Left forelimb (tissue), 1 donor: ENCODE measurements at regions not wholly inside any gene's neighbourhood (a gene's known extent, or its start where the extent isn't known, plus 50 kb on each side); places are given as distances from the start of the nearest gene placed in this dataset.
"Not testable (repeated sequence)": the region's sequence is repeated elsewhere in the genome, so short reads cannot be mapped to it uniquely, and the experiment has no call there.

ENCODE experiments used
- DNase-seq: peaks from one replicate; pipeline ENCODE4 v3.0.0-alpha.2; 2018; ENCODE audit warnings: low spot score

DNA sequence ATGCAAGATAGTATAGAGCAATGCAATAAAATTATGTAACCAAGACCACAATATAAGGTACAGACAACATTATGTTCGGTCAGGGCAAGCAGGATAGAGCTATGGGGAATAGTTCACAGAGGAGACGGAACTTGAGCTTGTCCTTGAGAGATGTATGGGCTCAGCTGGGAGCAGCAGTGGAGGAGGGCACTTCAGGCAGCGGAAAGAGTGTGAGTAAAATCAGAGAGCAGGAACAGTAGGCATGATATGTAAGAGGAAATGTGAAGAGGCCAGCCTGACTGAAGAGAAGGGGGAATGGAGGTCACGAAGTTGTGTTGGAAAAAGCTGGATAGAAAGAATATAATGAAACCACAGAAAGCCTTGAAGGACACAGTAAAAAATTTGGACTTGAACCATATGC lies 217.2 kb upstream of the NOCT start:
- DNase-seq = no peak

DNA sequence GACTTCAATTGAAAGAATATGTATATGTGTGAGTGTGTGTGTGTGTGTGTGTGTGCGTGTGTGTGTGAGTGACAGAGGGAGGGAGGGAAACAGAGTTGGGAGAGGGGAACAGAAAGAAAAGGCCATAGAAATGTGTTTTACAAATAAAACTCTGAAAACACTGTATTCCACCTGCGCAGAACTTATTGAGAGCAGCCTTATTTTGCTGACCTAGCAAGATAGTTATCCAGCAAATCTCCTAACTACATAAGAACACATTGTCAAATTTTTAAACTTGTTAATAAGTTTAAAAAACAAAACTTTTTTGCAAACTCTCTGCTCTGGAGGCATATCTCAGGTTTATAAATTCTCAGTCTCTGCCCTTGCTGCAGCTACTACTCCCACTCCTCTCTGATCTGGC lies 217.9 kb upstream of the NOCT start:
- DNase-seq = no peak

DNA sequence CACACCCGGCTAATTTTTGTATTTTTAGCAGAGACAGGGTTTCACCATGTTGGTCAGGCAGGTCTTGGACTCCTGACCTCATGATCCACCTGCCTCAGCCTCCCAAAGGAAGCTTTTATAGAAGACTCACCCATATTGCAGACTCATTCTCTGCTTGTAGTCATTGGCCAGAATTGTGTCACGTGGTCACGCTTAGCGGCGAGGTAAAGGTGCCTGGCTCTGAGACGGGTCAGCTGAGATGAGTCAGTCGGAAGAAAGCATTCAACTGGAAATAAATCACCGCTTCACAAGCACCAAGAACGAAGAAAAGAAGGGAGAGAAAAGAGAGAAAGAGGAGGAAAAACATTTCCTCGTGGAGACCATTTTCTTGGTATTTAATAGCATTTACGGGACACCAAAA lies 218.8 kb upstream of the NOCT start:
- no peak for DNase-seq

DNA sequence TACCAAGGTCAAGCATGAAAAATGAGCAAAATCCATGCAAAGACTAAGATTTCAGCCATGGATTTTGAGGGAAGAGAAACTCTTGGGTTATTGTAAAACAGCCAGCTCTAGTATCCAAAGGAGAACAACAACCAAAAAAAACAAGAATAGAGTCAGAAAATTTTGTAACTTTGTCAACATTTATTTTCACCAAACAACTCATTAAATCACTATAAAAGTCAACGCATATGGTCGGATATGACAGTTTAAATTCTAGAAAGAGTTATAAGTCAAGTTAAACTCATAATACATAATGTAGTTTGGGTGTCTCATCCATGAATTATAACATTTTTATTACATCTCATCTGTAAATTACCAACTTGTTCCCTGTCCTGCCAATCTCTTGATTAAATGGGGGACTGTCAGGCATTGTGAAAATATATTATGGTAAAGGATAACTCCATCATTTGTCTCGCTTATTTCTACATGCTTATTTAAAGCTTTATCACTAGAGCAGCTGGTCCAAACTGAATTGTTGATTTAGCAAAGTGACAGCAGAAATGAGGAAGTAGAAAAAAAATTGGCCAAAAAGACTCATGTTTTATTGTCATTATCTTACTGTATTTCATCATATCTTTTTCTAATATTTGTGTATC lies 224.8 kb upstream of the NOCT start:
- no peak for DNase-seq

DNA sequence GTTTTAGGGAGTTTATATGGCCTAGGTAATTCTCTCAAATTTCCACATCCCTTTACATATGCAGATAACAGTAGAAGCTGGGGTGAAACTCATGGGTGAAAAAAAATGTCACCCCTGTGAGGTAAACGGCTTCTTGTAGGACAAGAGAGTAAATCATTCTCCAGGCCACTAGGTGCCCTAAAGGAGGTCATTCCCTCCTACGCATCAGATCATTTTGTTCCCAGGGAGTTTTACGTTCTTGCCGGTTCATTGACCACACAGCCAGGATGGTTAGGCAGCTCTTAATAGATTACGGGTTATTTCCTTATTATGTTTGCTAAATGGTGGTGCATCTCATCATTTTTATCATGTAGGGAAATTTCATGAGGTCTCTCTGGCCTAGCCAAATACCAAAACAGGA lies 225.8 kb upstream of the NOCT start:
- DNase-seq = no peak

DNA sequence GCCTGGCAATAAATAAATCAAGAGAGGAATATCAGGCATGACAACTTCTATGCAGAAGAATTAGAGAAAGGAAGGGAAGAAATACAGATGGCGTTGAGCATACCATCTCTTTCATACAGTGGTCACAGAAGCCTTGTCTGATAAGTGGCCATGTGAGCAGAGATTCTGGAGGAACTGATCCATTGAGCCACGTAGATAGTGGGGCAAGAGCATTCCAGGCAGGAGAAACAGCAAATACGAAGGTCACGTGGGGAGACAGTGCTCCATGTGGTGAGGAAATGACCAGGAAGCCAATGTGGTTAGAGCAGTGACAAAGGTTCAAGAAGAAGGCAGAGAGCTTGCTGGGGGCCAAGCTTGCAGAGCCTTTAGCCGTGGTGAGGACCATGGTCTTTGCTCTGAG lies 226.7 kb upstream of the NOCT start:
- no peak for DNase-seq

DNA sequence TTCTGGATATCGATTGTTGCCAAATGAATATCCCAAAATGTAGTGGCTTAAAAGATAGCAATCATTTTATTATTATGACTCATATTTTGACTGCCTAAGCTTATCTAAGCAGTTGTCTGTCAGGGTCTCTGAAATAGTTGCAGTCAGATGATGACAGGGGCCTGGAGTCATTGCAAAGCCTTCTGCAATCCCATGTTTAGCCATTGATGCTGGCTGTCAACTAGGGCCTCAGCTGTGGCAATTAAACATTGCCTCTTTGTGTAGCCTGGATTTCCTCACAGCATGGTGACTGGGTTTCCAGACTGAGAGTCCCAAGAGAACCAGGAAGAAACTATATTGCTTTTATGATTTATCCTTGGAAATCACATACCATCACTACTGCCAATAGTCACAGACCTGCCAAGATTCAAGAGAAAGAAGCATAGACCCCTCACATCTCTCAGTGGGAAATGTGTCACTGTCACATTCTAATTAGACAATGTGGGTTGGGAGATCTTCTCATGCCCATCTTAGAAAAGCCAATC lies 227.3 kb upstream of the NOCT start:
- no peak for DNase-seq

DNA sequence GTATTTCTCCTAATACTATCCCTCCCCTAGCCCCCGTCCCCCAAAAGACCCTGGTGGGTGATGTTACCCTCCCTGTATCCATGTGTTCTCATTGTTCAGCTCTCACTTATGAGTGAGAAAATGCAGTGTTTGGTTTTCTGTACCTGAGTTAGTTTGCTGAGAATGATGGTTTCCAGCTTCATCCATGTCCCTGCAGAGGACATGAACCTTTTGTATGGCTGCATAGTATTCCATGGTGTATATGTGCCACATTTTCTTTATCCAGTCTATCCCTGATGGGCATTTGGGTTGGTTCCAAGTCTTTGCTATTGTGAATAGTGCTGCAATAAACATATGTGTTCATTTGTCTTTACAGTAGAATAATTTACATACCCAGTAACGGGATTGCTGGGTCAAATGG lies 235.8 kb upstream of the NOCT start:
- not testable (repeated sequence) for DNase-seq

DNA sequence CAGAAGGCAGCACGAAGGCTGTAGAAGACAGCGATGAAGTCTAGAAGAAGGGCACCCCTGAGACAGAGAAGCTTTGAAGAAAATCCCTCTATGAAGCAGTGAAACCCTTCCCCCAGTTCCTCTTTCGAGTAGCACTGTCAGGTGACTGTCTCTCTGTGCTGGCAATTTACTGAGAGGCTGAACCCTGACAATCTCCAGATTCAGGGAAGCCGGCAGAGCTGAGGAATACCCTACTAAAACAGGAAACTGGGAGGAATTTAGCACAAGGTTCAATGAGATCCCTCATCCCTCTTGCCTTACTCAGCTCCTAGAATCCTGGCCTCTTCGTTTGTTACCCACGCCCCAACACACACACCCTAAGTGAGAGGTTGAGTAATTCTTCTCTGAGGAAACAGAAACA lies 239.7 kb upstream of the NOCT start:
- no peak for DNase-seq

DNA sequence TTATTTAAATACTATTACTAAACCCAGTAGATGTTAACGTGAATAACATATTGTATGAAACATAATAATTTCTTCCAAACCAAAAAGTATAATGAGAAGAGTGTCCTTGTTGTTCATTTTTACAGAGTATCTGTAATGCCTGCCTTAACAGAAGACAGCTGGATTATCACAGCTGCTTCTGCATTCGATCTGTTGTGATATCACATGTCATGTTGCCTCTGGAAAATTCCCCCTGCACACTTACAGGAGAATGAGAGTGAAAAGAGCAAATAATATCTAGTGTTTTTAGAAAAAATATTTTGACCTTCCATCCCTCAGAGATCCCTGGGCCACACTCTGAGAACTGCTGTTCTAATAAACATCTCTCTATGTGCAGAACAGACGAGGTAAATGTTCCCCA lies 240.1 kb upstream of the NOCT start:
- DNase-seq = no peak

DNA sequence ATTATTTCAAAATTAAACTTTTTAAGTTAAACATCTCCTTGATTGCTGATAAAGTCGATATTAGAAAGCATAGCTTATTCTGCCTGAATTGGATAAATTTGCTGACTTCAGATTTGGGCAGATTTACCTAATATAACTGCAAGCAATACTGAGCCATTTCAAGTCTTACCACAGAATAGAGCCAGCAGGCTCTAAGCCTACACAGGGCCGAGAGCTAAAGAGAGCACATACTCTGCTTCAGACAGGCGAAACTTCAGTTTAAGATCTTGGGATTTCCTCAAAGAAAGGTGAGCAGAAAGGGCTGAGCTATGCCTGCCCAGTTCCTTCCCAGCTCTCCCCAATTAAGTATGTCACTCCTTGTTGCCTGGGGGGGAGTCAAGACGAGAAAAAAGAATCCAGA lies 240.6 kb upstream of the NOCT start:
- no peak for DNase-seq

DNA sequence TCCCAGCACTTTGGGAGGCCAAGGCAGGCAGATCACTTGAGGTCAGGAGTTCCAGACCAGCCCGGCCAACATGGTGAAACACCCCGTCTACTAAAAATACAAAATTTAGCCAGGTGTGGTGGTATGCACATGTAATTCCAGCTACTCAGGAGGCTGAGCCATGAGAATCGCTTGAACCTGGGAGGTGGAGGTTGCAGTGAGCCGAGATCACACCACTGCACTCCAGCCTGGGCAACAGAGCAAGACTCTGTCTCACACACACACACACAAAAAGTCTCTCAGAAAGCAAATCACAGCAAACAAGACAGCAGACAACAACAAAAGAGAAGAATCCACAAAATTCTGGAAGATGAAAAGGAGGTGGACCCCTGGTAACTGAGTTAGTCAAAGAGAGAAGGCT lies 241.5 kb upstream of the NOCT start:
- DNase-seq = not testable (repeated sequence)

DNA sequence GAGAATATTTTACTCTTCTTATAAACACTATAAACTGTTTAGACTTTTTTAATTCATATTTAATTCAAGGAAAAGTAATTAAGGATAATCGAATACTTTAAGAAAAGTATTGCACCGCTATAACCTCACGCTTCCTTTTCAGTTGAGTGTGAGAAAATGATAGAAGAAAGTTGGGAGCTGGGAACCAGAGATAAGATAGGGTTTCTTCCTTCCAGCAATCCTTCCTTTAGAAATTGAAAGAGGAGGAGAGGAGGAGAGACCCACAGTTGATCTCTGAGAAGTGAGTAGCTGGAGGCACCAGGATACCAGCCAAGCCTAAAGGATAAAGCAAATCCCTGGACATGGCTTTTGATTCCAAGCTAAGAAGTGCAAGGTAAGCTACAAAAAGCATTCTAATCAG lies 242.3 kb upstream of the NOCT start:
- DNase-seq = no peak

DNA sequence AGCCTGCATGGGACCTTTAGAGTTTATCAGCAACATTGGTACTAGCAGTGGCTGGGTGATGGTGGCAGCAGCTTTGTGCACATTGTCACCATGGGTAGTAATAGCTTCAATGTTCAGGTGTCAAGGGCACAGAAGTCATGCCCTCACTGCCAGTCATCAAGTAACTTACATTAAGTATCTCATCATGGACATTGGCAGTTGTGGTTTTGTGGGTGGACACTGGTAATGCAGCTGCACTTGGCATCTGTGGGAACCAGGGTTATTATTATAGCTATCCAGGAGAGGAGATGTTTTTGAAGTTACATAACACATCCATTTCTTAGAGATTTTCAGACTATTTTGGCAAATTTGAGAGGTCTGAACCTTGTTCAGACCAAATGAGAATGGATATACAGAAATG lies 243.2 kb upstream of the NOCT start:
- no peak for DNase-seq

DNA sequence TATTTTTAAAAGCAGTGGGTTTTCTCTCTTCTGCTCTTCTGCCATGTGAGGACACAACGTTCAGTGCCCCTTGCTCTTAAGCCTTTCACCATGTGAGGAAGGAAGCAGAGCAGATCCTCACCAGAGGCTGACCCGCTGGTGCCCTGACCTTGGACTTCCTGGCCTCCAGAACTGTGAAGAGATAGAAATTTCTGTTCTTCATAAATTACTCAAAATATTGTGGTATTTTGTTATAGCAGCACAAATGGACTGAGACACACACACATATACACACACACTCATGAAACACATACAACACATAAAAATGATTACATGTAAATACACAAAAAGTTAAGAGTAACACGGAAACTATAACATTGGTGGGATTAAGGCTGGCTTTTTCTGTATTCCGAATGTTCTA lies 244.8 kb upstream of the NOCT start:
- no peak for DNase-seq

DNA sequence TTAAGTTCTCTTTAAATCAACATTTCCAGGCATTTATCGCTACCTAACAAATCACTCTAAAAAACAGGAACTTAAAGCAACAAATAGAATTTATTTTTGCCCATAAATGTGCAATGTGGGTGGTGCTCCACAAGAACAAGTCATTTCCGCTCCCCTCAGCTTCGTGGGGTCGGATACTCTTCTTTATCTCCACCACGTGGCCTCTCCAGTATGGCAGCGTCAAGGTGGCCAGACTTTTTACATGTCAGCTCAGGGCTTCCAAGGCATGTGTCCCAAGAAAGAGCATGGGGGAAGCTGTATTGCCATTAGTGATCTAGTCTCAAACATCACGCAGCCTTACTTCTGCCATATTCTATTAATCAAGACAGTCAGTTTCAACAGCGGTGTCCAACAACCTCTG lies 249.2 kb upstream of the NOCT start:
- DNase-seq = no peak

DNA sequence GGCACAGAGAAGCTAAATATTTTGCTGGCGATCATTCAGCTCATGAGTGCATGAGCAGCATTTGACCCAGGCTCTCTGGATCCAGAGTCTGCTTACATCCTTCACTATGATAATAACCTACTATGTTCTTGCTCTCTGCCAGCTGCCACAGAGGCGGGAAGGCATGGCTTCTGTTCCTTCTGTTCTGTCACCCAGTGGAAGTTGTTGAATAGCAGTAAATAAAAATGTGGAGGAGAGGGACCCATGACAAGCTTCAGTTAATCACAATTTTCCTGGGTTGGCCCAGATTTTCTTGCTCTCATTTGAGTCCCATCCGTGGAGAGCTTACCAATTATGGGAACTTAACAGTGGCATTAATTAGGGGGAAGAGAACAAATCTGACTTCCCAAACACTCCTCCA lies 250.1 kb upstream of the NOCT start:
- DNase-seq = no peak

DNA sequence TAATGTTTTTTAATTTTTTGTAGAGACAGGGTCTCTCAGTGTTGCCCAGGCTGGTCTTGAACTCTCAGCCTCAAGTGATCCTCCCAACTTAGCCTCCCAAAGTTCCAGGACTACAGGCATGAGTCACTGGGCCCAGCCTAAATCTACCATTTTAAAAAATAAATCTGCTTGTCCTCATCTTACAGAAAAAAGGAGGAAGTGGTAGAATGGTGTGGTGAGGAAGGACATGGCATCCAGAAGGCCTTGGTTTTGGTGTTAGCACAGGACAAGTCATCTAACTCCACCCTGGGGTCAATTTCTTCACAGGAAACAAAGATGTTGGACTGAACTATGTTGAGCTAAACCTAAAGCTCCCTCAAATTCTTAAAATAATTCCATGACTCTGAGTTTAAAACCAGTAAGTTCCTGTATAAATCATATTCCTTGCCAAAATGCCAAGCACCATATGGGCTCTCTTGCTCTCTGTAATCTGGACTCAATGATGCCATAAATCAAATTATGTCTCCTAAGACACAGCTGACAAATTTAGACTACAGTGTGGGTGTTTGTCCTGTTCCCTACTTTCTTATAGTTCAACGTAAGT lies 253.9 kb upstream of the NOCT start:
- no peak for DNase-seq

DNA sequence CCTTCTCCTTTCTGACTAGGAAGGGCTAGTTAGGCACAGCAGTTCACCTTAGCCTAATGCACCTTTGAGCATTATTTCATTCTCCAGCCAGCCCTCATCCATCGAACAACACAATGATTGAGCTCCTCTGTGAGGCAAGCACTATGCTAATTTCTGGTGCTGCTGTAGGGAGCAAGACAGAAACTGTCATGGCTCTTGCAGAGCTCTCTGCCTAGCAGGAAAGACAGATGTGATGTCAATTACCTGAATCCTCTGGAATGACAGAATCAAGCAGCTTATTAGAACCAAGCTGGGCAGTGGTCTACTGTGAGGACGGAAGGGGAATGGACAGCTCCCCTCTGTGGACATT lies 256.1 kb upstream of the NOCT start:
- DNase-seq = no peak

DNA sequence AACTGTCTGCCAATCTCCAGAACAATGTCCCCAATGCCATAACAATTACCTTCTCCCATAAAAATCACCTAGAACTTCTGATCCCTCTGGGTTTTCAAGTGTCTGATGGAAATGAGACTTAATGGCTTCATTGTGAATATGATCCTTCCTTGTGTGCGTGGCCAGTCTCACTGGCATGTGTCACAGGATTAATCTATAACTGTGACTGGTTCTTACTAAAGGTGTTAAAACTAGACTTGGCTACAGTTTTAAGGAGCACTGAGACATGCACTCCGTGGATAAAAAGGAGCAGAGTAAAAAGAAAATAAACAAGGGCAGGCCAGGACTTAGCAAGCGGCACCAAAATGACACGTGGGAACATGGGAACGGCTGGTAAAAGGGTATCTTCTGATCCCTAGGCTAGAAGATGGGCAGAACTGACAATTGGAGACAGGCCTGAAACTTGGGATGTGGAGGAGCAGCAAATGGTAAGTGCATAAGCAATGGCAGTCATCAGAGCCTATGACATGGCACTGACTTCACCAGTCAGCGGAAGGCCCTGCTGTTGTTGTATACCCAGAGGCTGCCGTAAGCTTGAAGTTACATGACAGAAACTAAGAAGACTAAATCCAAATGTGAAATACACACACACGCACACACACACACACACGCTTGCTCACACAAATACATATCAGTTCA lies 256.6 kb upstream of the NOCT start:
- no peak for DNase-seq

DNA sequence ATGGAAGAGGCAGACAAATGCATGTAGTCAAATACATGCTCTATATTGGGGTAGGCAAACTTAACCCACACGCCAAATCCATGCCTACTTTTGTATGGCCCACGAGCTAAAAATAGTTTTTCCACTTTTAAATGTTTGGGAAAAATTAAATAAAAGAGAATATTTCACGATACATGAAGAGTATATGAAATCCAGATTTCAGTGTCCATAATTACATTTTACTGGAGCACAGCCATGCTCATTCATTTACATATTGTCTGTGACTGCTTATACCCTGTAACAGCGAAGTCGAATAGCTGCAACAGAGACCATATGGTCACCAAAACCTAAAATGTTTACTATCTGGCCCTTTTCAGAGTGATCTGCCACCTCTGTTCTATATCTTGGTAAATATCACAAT lies 257.4 kb upstream of the NOCT start:
- DNase-seq = no peak

DNA sequence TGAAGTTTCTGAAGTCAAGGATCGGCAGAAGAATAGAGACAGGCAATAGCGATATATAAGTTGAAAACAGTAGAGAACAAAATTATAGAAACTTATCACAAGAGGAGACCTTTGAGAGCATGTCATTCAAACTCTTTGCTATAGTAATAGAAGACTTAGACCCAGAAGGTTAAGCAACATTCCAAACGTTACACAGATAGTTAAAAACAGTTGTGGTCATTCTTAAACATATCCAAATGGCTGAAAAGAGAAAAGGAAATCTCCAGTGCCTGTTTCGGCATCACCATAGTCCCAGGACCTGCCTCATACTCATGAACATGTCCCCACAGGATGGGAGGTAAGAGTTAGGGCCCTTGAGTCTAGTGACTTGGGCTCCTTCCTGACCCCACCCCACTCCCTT lies 258.1 kb upstream of the NOCT start:
- no peak for DNase-seq

DNA sequence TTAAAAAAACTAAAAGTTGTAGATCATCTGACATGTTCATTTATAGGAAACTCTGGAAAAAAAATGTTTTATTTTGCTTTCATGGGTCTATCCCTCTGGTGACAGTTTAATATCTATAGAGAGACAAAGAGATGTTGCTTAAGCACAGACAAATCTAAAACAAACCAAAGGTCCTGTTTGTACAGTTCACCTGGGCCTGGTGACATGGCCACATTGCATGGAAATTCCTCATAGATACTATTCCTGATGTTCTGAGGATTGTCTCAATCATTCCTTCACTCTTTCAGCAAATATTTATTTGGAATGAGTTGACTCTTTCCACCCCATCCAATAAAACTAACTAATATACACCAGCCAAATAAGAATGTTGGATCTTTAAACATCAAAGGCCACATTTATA lies 259.1 kb upstream of the NOCT start:
- no peak for DNase-seq

DNA sequence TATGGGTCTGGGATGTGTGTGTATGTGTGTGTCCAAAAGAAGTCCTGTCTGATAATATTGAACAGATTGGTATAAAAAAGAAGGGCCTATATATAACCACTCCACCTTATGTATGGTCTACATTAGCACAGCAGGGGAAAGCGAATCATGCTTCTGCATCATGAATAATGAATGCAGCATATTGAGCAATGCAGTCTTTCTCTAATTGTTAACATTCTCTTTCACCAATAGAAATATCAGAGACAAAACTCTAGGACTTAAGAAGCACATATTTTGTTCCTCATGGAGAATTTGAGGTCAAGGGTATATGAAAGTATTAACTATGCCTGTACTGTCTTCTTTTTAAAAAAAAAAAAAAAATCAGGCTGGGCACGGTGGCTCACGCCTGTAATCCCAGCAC lies 264.3 kb upstream of the NOCT start:
- DNase-seq = no peak
